ENCODE measurements at regions not wholly inside any gene's neighbourhood (a gene's known extent, or its start where the extent isn't known, plus 50 kb on each side); places are given as distances from the start of the nearest gene placed in this dataset.

DNA sequence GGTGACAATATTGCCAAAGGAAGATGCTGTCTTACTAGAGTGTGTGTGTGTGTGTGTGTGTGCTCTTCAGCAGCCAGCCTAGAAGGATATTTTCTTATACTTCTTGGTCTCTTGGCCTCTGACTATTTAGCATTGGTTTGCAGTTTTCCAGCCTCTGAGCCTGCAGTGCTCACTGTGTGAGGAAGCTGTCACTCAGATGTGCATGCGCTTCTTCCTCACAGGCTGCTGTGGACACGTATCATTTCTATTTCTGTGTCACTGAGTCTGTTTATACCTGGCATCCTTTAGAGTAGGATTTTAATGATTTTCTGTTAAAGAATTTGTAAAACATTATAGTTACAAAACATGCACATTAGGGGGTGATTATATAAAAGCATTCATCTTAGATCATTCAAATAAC is 83.3 kb downstream of the ALDH8A1 start:
- H3K9me3 ChIP-seq (ENCODE audit: control insufficient read depth, low read length) = no peaks in the 10 kb centered on the region
- H3K36me3 ChIP-seq (ENCODE audit: control insufficient read depth, insufficient read depth, low read length) = no peaks in the 10 kb centered on the region
- WGBS, 2 experiments (ENCODE audit: insufficient coverage in 2 of 2) = 95 to 100% methylated on average over 1 to 2 of the region's 2 CpGs
- H3K27ac ChIP-seq (ENCODE audit: low read depth, low read length, severe bottlenecking) = no peak overlapping the region
- no peak overlapping the region for H3K4me3 ChIP-seq (ENCODE audit: extremely low read depth, insufficient read depth, low read length, poor library complexity, severe bottlenecking)
- H3K4me1 ChIP-seq (ENCODE audit: control insufficient read depth, insufficient read depth, low read length, poor library complexity, severe bottlenecking) = no peaks in the 10 kb centered on the region

DNA sequence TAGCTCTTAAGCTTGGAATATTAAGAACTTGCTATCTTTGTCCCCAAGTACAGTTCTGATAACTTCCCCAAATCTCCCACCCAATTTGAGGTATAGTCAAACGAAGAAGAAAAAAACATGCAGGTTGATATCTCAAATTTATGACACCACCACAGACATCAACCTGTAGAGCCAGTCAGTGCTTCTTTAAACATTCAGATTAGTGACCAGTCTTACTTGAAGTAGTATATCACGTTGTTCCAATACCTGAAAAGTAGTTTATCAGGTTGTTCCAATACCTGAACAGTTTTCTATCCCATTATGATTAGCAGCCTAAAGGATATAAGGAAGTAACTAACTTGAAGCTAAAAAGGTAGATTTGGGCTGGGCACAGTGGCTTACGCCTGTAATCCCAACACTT is 85.3 kb downstream of the ALDH8A1 start:
- 90 to 94% methylated on average over 1 to 2 of the region's 3 CpGs for WGBS, 2 experiments (ENCODE audit: insufficient coverage in 2 of 2)
- H3K27ac ChIP-seq (ENCODE audit: low read depth, low read length, severe bottlenecking) = no peak overlapping the region
- H3K9me3 ChIP-seq (ENCODE audit: control insufficient read depth, low read length) = no peaks in the 10 kb centered on the region
- no peaks in the 10 kb centered on the region for H3K4me1 ChIP-seq (ENCODE audit: control insufficient read depth, insufficient read depth, low read length, poor library complexity, severe bottlenecking)
- no peak overlapping the region for H3K4me3 ChIP-seq (ENCODE audit: extremely low read depth, insufficient read depth, low read length, poor library complexity, severe bottlenecking)
- no peaks in the 10 kb centered on the region for H3K36me3 ChIP-seq (ENCODE audit: control insufficient read depth, insufficient read depth, low read length)

- Histone ChIP-seq H3K4me1 (ENCODE audit: control insufficient read depth, insufficient read depth, low read length, poor library complexity, severe bottlenecking) (no peaks in the 10 kb centered on the region), H3K36me3 (ENCODE audit: control insufficient read depth, insufficient read depth, low read length) (no peaks in the 10 kb centered on the region), H3K27ac (ENCODE audit: low read depth, low read length, severe bottlenecking) (no peak overlapping the region), H3K9me3 (ENCODE audit: control insufficient read depth, low read length) (no peaks in the 10 kb centered on the region), H3K4me3 (ENCODE audit: extremely low read depth, insufficient read depth, low read length, poor library complexity, severe bottlenecking) (no peak overlapping the region)
- whole genome bisulfite sequencing, 2 experiments (ENCODE audit: insufficient coverage in 2 of 2) = 93 to 100% methylated on average over 4 to 7 of the region's 11 CpGs
Measured at GRCh38 chr6:134863763-134864510, 86.0 kb downstream of the ALDH8A1 start.

DNA sequence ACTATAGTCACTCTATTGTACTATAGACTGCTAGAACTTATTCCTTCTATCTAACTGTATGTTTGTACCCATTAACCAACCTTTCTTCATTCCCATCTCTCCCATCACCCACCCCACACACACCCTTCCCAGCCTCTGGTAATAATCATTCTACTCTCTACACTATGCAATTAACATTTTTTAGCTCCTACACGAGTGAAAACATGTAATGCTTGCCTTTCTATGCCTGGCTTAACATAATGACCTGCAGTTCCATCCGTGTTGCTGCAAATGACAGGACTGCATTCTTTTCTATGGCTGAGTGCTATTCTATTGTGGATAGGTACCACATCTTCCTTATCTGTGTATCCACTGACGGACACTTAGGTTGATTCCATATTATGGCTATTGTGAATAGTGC is 95.5 kb downstream of the ALDH8A1 start:
- 70 to 77% methylated on average over 2 to 3 of the region's 3 CpGs for WGBS, 2 experiments (ENCODE audit: insufficient coverage in 2 of 2)
- Histone ChIP-seq H3K9me3 (ENCODE audit: control insufficient read depth, low read length) (no peaks in the 10 kb centered on the region), H3K4me3 (ENCODE audit: extremely low read depth, insufficient read depth, low read length, poor library complexity, severe bottlenecking) (no peak overlapping the region), H3K27ac (ENCODE audit: low read depth, low read length, severe bottlenecking) (no peak overlapping the region), H3K4me1 (ENCODE audit: control insufficient read depth, insufficient read depth, low read length, poor library complexity, severe bottlenecking) (no peaks in the 10 kb centered on the region), H3K36me3 (ENCODE audit: control insufficient read depth, insufficient read depth, low read length) (no peaks in the 10 kb centered on the region)

GRCh38 chr6:134853111-134854055 is 96.5 kb downstream of the ALDH8A1 start:
- Histone ChIP-seq H3K4me1 (ENCODE audit: control insufficient read depth, insufficient read depth, low read length, poor library complexity, severe bottlenecking) (no peaks in the 10 kb centered on the region), H3K4me3 (ENCODE audit: extremely low read depth, insufficient read depth, low read length, poor library complexity, severe bottlenecking) (no peak overlapping the region), H3K9me3 (ENCODE audit: control insufficient read depth, low read length) (no peaks in the 10 kb centered on the region), H3K36me3 (ENCODE audit: control insufficient read depth, insufficient read depth, low read length) (no peaks in the 10 kb centered on the region), H3K27ac (ENCODE audit: low read depth, low read length, severe bottlenecking) (no peak overlapping the region)
- WGBS, 2 experiments (ENCODE audit: insufficient coverage in 2 of 2) = 86 to 90% methylated on average over 6 to 7 of the region's 7 CpGs

DNA sequence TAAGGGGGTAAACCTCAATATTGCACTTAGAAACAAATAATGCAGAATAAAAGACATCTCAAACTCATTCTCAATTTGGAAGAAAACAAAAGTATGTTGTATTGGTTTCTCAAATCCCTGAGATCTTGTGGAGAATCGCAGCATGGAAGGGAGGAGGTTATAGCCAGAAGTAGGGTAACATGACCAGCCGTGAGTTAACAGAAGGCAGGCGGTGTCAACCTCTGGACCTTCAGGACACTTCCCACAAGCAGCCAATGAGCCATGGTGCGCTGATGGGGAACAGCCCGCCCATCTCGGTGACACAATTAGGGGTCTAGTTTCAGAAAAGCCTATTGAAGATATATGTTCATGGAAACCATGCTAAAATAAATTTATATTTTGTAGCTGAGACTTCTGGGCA is 98.4 kb downstream of the ALDH8A1 start:
- H3K9me3 ChIP-seq (ENCODE audit: control insufficient read depth, low read length) = no peaks in the 10 kb centered on the region
- H3K27ac ChIP-seq (ENCODE audit: low read depth, low read length, severe bottlenecking) = no peak overlapping the region
- no peak overlapping the region for H3K4me3 ChIP-seq (ENCODE audit: extremely low read depth, insufficient read depth, low read length, poor library complexity, severe bottlenecking)
- 86 to 97% methylated on average over 3 to 5 of the region's 6 CpGs for WGBS, 2 experiments (ENCODE audit: insufficient coverage in 2 of 2)
- no peaks in the 10 kb centered on the region for H3K36me3 ChIP-seq (ENCODE audit: control insufficient read depth, insufficient read depth, low read length)
- H3K4me1 ChIP-seq (ENCODE audit: control insufficient read depth, insufficient read depth, low read length, poor library complexity, severe bottlenecking) = no peaks in the 10 kb centered on the region

GRCh38 chr6:134850721-134851305 is 99.1 kb downstream of the ALDH8A1 start:
- no peaks in the 10 kb centered on the region for H3K9me3 ChIP-seq (ENCODE audit: control insufficient read depth, low read length)
- WGBS, 2 experiments (ENCODE audit: insufficient coverage in 2 of 2) = 58 to 59% methylated on average over 8 to 10 of the region's 11 CpGs
- no peak overlapping the region for H3K27ac ChIP-seq (ENCODE audit: low read depth, low read length, severe bottlenecking)
- H3K36me3 ChIP-seq (ENCODE audit: control insufficient read depth, insufficient read depth, low read length) = no peaks in the 10 kb centered on the region
- no peaks in the 10 kb centered on the region for H3K4me1 ChIP-seq (ENCODE audit: control insufficient read depth, insufficient read depth, low read length, poor library complexity, severe bottlenecking)
- no peak overlapping the region for H3K4me3 ChIP-seq (ENCODE audit: extremely low read depth, insufficient read depth, low read length, poor library complexity, severe bottlenecking)

DNA sequence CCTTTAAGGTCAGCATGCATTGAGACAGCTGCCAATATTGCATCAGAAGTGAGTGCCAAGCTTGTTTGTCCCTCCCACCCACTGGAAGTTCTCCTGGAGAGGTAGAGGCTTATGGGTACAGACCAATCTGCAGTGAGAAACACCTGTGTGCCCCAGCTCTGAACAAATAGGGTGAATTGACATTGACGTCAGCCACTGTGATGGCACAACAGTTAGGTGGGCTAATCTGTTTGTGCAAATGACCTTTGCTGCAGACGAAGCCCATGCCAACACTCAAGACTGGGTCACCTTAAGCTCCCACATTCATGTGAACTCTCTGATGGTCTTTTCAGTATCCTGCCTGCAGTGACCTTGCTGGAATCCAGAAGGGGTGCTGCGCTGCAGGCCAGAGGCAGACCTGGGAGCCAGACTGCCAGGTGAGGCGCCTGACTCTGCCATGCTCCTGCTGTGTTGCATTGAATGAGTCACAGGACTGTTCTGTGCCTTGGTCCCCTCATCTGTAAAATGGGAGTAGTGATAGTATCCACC is 99.9 kb downstream of the ALDH8A1 start:
- H3K27ac ChIP-seq (ENCODE audit: low read depth, low read length, severe bottlenecking) = no peak overlapping the region
- WGBS, 2 experiments (ENCODE audit: insufficient coverage in 2 of 2) = 77 to 91% methylated on average over 4 of the region's 4 CpGs
- H3K9me3 ChIP-seq (ENCODE audit: control insufficient read depth, low read length) = no peaks in the 10 kb centered on the region
- no peaks in the 10 kb centered on the region for H3K36me3 ChIP-seq (ENCODE audit: control insufficient read depth, insufficient read depth, low read length)
- H3K4me3 ChIP-seq (ENCODE audit: extremely low read depth, insufficient read depth, low read length, poor library complexity, severe bottlenecking) = no peak overlapping the region
- H3K4me1 ChIP-seq (ENCODE audit: control insufficient read depth, insufficient read depth, low read length, poor library complexity, severe bottlenecking) = no peaks in the 10 kb centered on the region

DNA sequence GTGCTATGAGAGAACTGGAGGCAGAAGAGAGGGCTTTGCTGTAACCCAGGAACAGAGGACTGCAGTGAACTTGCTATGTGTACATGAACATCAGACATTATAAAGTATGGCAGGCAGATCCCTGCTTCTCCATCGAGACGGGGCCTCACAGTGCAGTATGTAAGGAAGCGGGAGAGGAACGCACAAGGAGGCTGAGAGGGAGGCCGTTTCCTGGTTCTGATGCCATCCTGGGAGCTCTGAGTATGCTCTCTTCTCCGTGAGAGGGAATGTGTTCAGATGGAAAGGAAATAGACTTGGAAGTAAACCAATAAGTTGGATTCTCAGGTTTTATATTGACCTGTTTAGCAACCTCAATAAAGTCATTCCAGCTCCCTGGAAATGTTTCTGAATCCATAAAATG is 101.8 kb downstream of the ALDH8A1 start:
- Histone ChIP-seq H3K36me3 (ENCODE audit: control insufficient read depth, insufficient read depth, low read length) (no peaks in the 10 kb centered on the region), H3K4me3 (ENCODE audit: extremely low read depth, insufficient read depth, low read length, poor library complexity, severe bottlenecking) (no peak overlapping the region), H3K9me3 (ENCODE audit: control insufficient read depth, low read length) (no peaks in the 10 kb centered on the region), H3K27ac (ENCODE audit: low read depth, low read length, severe bottlenecking) (no peak overlapping the region), H3K4me1 (ENCODE audit: control insufficient read depth, insufficient read depth, low read length, poor library complexity, severe bottlenecking) (no peaks in the 10 kb centered on the region)
- WGBS, 2 experiments (ENCODE audit: insufficient coverage in 2 of 2) = 83 to 95% methylated on average over 5 of the region's 6 CpGs

- H3K4me1 ChIP-seq (ENCODE audit: control insufficient read depth, insufficient read depth, low read length, poor library complexity, severe bottlenecking) = no peaks in the 10 kb centered on the region
- no peak overlapping the region for H3K27ac ChIP-seq (ENCODE audit: low read depth, low read length, severe bottlenecking)
- H3K9me3 ChIP-seq (ENCODE audit: control insufficient read depth, low read length) = no peaks in the 10 kb centered on the region
- 76 to 86% methylated on average over 2 of the region's 3 CpGs for WGBS, 2 experiments (ENCODE audit: insufficient coverage in 2 of 2)
- H3K4me3 ChIP-seq (ENCODE audit: extremely low read depth, insufficient read depth, low read length, poor library complexity, severe bottlenecking) = no peak overlapping the region
- H3K36me3 ChIP-seq (ENCODE audit: control insufficient read depth, insufficient read depth, low read length) = no peaks in the 10 kb centered on the region
Measured at GRCh38 chr6:134846865-134847264, 103.0 kb downstream of the ALDH8A1 start.

All from mesodermal cell (in vitro differentiated cells).